ENCODE measurements at regions not wholly inside any gene's neighbourhood (a gene's known extent, or its start where the extent isn't known, plus 50 kb on each side); places are given as distances from the start of the nearest gene placed in this dataset.
"Not testable (repeated sequence)": the region's sequence is repeated elsewhere in the genome, so short reads cannot be mapped to it uniquely, and the experiment has no call there.

DNA sequence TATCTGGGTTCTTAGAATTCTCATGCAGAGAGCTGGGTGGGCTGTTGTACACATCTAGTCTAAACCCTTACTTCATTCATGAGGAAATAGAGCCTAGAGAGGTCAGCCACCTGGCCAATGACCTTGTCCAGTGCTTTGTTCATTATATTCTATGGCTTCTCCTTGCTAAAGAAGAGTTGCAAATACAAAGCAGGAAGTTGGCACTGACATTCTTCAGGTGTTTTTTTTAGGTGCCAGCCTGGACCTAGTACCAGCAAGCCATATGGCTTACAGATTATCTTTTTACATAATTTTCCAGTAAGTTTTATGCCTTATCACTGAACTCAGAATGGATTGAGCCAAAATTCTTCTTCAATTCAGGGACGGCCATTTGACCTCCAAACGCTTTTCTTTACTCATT lies 54.7 kb upstream of the PGM2 start:
- DNase-seq: no peak

DNA sequence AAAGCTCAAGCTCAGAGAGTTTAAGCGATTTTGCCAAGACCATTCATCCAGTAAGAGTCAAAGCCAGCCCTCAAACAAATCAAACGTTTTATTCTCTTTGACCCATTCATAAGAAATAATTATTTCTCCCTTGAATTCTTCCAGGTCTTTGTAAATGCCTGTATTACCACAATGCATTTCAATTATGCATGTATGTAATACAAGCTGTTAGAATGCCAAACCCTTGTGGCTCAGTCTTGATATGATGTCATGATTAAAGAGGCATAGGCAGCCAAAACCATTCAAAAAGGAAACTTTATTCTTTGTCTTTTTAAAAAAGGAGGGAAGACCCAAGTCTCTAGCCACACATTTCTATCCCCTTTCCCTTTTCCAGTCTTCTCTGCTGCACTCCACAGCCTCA lies 56.5 kb upstream of the PGM2 start:
- DNase-seq: no peak

DNA sequence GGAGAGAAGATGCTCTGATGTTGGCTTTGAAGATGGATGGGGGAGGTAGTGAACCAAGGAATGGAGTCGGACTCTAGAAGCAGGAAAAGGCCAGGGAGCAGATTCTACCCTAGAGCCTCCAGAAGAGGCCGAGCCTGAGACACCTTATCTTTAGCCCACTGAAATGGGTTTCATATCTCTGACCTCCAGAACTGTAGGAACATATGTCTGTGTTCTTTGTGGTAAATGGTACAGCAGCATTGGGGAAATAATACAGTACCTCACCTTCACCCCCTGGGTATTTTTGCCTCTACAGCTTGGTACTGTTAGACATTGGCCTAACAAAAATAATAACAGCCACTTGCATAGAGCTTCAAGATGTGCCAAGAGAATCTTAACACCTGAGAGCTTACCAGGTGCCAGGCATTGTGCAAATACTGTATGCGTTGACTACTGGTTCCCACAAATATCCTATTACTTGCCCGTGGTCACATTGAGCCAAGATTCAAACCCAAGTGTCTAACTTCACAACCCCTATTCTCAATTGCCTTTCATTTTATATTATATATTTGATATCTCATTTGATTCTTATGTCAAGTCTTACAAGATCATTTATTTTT lies 57.0 kb upstream of the PGM2 start:
- DNase-seq: no peak

DNA sequence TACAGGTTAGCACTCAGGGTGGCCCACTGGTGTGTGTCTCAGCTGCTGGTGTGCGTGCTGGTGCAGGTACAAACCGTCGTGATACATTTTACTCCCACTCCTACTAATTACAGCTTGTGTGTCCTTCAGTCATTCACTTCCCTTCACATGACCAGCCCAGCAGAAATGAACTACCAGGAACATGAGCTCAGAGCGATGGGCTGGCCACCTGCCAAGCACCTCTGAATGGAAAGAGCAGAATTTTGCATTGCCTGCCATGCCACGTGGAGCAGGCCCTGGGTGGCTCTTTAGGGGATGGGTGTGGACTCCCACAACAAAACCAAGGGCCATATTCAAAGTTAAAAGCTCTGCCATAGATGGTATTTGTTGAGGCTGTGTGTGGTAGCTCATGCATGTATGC lies 58.9 kb upstream of the PGM2 start:
- DNase-seq: peak; percentile 39

DNA sequence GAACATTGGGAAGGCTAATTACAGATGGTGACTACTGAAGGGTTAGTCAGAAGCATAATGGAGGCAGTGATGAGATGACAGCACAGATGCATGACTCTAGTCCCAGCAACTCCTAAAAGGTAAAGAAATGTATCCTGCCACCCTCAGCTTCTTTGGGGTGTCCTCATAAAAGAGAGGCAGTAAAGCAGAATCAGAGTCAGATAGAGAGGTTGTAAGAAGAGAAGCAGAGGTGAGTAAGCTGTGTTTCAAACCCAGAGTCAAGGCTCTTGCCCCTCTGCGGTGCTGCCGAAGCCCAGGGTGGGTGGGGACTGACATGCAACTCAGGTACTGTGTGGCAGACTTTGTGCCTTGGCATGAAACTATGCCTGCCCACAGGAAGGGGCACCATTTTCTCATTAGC lies 59.5 kb upstream of the PGM2 start:
- no peak for DNase-seq

DNA sequence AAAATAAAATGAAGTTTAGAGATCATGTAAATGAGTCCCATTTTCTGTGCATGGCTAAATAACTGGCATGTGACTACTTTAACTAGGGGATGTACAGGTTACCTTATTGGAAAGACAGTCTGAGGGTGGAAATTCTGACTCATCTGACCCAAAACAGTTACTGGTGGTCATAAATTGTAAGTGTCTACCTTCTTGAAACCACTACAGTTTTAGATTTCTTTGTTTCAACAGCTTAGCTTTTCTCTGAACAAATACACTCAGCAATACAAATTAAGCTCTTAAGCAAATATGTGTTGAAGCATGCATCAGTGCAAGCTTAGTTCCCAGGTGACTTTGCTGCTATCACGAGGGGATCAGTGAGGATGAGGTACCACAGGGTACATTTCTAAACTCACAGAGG lies 60.7 kb upstream of the PGM2 start:
- DNase-seq: no peak

DNA sequence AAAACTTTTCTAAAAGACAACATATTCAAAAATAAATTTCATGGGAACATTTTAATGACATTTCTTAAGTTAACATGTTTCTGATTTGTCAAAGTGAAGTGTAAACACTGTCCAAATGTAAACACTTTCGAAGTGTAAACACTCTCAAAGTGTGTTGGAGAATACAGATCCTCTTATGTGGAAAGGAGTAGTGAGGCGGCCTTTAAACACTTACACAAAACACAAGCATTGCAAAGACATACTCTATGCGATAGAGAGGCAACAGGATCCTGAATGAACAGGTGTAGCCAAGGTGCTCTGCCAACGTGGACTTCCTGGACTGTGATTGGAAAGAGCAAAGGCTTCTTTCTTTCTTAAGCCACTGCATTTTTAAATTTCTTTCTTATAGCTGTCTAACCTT lies 62.7 kb upstream of the PGM2 start:
- DNase-seq: no peak

DNA sequence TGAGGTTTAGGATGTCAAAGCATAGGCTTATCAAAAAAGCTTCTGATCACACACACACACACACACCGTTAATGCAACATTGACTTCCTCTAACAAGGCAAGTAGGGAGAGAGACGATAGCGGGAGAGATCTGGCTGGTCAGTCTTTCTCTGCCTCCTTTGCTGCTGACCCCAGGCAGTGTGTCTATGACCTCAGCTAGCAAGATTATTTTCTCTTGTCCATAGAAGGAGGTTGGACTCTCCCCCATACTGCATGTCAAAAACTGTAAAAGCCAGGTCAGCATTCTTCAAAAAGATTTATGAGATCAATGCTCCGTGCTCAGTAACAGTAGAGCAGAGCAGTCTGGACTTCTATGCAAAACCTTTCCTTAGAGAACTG lies 63.5 kb upstream of the PGM2 start:
- no peak for DNase-seq

DNA sequence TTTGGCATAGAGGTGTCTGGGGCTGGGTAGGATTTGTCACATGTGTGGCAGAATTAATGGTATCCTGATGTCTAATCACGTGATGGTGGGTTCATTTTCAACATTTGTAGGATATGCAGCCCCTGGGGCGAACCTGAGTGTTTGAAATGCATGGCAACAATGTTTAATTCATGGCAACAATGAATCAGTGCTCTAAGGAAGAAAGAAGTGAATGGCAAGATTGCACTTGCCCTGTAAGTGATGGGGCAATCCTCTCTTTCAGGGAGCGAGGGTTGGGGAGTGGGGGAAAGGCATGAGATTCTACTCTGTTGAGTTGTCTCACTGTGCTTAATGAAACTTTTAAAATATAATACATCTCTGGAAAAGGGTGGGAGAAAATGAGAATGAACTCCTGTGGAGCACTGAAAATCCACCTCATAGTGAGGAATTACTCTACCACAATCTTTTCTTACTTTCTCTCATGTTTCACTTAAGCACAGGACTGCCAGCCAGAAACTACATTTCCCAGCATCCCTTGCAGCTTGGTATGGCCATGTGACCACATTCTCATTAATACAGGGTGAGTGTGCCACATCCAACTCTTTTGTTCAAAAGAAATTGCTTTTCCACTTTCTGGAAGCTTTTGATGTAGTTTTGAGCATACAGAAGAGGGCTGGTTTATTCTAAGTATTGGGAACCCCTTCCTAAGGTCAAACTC lies 64.0 kb upstream of the PGM2 start:
- DNase-seq: no peak

DNA sequence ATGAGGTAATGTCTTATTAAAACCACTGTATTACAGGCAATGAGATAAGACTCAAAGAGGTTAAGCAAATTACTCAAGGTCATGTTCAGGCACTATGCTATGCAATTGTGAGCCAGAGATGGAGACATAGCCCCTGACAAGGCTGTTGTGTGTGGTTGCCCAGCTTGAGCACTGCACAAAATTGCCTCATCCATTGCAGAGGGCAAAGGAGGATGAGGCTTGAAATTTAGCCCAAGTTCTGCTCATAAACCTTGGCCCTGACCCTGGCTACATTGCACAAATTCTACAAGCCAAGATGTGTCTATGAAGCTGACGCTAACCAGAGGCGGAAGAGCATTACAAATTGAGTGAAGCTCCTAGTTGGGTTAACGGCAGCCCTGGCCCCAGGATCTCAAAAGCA lies 65.6 kb upstream of the PGM2 start:
- no peak for DNase-seq

DNA sequence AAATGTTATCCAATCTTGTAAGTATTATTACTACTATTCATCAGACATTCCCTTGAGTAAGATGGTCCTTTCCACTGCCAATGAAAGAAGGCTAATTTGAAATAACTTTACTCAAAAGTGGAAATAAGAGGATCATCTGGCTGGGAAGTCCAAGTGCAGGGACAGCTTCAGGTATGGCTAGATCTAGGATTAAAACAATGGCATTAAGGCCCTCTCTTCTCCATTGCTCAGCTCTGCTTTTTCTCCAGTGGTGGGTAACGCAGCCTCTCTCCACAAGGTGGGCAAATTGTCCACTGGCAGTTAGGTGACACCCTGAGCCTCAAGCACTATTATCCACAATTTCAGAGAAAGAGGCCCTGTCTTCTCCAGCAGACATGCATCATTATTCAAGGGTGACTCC lies 66.7 kb upstream of the PGM2 start:
- DNase-seq: no peak

DNA sequence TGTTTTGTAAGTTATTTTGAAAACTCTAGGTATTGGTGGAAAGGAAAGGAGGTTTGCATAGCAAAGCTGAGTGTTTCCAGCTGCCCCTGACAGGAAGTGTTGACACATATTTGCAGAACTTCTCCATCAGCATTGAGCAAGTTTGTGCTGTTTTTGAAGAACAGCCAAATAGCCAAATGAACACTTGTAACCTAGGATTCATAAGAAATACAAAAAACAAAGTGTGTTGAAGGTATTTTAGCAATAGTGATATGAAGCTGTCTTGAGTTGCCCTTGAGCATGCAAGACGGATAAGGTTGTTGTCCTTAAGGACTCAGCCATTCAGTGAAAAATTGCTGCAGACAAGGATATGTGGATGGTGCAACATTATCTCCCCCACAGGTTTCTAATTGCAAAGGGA lies 68.3 kb upstream of the PGM2 start:
- no peak for DNase-seq

DNA sequence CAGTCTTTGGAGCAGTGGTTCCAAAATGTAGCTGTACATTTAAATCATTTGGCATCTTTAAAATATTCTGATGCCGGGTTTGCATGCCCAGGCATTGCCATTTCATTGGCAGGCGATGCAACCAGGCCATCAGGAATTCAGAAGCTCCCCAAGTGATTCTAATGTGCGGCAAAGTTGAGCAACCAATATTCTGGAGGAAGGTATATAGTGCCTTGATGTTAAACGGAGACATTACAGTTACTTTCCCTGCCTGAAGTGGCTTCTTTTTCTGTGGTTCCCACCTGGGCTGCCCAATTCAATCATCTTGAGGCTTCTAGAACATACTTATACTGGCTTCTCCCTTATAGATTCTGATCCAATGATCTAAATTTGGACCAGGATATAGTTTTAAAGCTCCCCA lies 68.7 kb upstream of the PGM2 start:
- DNase-seq: no peak

DNA sequence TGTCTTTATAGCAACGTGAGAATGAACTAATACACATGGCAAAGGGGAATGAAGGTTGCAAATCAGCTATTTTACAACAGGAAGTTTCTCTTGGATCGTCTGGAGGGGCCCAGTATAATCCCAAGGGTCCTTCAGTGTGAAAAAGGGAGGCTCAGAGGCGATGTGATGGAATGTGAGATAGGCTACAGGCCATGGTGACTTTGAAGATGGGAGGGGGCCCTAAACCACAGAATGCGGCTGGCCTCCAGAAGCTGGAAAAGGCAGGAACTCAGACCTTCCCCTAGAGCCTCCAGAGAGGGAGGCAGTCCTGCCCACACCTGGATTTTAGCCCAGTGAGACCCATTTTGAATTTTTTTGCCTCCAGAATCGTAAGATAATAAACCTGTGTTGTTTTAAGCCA lies 69.4 kb upstream of the PGM2 start:
- DNase-seq: no peak

DNA sequence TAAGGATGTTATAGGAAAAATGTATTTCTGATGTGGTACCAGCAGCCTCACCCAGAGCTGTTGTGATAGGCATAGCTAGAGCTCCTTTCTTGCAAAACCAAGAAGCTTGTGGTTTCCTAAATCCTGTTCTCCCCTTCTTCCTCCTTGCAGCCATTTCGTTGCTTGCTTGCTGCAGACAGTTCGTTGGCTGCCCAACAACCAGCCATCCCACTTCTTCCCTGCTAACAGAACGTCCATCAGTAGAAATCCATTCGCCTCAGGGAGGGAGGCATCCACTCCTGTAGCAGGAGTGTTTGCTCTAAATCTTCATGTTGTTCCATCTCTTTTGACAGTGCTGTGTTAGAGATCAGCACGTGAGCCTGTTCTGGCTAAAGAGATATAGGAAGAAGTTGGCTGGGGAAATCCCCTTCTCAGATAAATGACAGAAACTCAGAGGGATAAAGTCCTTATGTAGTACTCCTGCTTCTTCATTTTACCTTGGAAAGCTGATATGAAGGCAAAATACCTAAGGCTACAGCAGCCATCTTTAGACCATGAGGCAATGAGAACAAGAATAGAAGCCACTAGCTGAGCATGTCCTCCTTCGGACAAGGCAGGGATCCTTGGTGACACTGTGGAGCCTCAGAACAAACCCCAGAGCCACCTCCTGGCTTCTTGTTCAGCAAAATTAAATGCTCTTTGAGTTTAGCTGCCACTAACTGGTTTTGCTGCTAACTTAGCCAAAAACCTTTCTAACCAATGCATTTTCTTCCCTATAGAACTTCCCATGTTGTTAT lies 68.4 kb upstream of the RELL1 start:
- no peak for DNase-seq

DNA sequence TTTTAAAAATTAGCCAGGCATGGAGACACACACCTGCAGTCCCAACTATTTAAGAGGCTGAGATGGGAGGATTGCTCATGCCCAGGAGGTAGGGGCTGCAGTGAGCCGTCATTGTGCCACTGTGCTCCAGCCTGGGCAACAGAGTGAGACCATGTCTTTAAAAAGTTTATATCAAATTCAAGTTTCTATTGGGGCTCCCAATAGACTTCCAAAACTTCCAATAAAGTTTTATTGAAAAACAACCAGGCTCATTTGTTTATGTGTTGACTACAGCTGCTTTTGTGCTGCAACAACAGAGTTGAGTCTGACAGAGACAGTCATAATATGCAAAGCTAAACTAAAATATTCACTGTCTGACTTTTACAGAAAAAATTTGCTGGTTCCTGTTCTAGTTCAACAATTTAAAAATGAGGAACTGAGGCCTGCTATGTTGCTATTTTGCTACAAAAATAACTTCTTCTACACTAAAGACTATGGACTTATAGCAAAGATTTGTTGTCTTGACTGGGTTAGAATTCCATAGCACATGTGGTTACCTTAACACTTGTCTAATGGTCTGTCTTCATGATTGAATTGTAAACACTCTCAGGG lies 63.3 kb upstream of the RELL1 start:
- no peak for DNase-seq

DNA sequence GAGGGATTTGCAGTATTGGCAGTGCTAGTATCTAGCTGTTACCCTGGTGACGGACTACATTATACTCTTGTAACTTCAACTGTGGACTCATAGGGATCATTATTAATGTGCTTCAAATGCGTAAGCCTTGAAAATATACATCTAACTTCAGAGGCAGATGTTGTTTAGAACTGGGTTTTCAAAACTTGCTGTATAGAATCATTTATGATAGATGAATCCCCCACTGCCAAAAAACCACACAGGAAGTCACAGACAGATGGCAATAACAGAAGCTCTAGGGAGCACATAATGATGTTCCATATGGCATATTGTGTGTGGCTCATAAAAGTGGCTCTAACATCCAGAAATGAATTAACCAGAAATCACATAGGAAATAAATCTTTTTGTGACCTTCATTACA lies 62.3 kb upstream of the RELL1 start:
- no peak for DNase-seq

DNA sequence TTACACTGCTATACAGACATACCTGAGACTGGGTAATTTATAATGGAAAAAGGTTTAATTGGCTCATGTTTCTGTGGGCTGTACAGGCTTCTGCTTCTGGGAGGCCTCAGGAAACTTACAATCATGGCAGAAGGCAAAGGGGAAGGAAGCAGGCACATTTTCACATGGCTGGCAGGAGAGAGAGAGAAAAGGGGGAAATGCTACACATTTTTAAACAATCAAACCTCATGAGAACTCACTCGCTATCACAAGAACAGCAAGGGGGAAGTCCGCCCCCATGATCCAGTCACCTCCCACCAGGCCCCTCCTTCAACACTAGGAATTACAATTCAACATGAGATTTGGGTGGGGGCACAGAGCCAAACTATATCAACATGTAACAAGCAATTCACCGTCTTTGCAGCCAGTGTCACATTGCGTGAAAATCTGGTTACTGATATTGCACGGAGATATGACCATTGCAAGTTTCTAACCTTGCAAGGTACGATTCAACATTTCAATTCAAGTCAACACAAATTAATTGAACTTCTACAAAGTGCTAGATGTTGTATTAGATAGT lies 61.7 kb upstream of the RELL1 start:
- DNase-seq: no peak

DNA sequence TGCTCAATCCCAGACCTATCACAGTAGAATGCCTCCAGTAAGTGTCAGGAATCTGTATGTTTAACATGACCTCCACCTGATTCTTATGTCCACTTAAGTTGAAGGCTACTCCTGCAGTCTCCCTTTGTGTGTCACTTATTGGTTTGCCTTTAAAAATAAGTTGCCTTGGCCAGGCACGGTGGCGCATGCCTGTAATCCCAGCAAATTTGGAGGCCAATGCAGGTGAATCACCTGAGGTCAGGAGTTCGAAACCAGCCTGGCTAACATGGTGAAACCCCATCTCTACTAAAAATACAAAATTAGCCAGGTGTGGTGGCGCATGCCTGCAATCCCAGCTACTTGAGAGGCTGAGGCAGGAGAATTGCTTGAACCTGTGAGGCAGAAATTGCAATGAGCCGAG lies 60.7 kb upstream of the RELL1 start:
- DNase-seq: not testable (repeated sequence)

DNA sequence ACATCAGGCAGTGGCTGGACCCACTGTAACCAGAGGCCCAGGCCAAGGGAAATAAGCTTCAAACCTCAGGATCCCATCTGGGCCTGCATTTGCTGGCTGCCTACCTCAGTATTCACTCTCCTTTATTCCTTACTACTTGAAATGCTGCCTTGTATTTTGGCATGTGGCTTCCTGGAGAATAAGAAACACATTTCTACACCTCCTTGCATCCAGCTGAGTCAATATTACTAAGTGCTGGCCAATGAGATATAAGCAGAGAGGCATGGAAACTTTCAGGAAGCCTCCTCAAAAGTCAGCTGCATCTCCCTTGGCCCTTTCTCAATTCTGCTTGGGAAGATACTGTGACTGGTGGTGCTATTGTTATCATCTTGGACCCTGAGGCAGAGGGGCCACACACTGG lies 59.8 kb upstream of the RELL1 start:
- DNase-seq: no peak

DNA sequence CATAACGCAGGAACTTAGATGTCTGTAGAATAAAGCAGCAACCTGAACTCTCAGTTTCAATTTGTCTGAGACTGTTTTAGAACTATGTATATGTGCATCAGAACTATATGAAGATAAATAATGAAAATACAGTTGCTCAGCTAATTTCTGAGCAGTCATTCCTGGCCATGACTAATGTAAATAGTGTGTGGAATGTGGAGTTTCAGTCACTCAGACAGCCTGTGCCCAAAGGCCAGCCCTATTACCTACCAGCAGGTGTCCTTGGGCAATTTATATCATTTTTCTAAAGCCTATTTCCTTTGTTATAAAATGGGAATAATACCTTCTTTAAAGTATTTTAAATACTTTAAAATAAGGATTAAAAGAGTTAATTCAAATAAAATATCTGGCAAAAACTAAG lies 56.0 kb upstream of the RELL1 start:
- DNase-seq: no peak

DNA sequence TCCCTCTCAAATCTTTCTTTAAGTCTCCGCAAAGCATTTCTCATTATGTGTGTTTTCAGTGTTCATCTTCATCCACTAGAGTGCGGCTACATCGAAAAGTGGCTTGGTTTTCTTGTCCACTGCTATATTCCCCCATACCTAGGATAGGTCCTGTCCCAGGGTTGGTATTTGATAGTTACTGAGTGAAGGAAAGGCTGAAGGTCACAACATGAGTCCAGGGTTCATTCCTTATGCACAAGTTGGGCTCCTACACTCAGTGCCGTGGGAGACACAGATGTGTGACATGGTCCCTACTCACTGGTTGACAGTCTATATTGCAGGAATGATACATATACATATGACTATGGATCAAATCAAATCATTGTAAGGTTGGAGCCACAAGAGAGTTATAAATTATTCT lies 55.4 kb upstream of the RELL1 start:
- DNase-seq: no peak

DNA sequence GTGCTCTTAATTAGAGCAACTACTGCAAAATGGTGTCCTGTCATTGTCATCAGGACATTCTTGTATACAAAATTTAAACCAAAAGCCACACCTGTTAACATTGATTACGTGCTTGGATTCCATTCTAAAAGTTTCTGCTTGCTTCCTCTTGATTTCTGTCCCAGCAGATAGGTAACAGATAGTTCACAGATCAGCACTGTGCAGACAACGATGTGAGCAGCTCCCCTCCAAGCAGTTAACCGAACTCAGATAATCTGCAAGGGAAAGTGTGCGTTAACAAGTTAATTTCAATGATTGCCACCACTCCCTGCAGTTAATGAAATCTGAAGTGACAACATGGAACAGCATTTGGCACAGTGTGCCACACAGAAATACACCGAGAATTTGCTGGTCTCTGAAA lies 54.4 kb upstream of the RELL1 start:
- no peak for DNase-seq

DNA sequence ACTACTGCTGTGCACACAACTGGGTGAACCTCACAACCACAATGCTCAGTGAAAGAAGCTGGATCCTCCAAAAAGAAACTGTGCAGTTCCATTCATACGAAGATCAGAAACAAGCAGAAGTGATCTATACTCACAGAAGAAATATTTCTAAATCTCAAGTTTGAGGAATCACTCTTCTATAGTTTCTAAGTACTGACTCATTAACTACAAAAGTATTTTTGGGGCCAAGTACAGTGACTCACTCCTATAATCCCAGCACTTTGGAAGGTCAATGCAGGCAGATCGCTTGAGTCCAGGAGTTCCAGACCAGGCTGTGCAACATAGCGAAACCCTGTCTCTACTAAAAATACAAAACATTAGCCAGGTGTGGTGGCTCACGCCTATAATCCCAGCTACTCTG lies 51.3 kb upstream of the RELL1 start:
- no peak for DNase-seq
